ENCODE measurements at regions not wholly inside any gene's neighbourhood (a gene's known extent, or its start where the extent isn't known, plus 50 kb on each side); places are given as distances from the start of the nearest gene placed in this dataset.

DNA sequence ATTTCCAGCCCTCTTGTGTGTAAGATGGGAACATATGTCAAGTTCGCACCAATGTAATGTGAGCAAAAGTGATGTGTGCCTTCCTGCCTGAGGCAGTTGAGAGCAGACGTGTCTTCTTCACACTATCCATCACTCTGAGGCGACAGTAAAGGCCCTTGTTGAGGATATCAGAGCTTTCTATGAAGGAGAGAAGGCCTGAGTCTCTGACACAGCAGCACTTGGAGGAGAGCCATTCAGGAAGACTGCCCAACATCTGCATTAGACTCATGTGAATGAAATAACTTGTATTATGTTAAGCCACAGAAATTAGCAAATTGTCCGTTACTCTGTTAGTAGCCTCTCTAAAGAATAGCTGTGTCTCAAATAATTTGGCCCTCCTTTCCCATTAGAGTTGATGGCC, 108.8 kb upstream of the CCDC54 start:
- Mint-ChIP-seq H3K27me3 (no peaks in the 10 kb centered on the region), H3K9me3 (no peaks in the 10 kb centered on the region), H3K4me3 (no peak overlapping the region), H3K27ac (no peak overlapping the region), H3K4me1 (peaks cover under 1 to 6% (median 3%) of the 10 kb centered on the region in 3 donors), H3K36me3 (peaks cover 1% of the 10 kb centered on the region)

DNA sequence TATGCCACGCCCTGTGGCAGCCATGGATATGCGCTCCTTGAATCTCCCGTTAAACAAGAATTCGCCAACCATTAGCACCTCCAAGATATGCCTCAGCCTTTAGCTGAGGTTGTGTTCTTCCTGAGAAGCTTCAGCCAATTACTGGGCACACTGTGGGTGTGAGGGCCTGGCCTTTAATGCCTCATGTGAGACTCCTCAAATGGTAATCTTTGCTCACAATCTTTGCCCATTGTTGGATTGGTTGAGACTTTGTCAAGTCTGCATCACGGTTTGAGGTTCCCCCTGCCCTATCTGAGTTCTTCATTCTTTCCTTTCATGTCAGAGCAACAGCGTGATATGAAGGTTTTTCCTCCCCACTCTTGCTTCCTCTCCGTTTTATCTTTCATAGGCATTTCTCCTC, 108.1 kb upstream of the CCDC54 start:
- no peak overlapping the region for H3K4me3 Mint-ChIP-seq
- peaks cover 1% of the 10 kb centered on the region for H3K36me3 Mint-ChIP-seq
- H3K27ac Mint-ChIP-seq: no peak overlapping the region
- H3K9me3 Mint-ChIP-seq: no peaks in the 10 kb centered on the region
- peaks cover 0 to under 1% (median 0%) of the 10 kb centered on the region in 3 donors for H3K4me1 Mint-ChIP-seq
- H3K27me3 Mint-ChIP-seq: no peaks in the 10 kb centered on the region

DNA sequence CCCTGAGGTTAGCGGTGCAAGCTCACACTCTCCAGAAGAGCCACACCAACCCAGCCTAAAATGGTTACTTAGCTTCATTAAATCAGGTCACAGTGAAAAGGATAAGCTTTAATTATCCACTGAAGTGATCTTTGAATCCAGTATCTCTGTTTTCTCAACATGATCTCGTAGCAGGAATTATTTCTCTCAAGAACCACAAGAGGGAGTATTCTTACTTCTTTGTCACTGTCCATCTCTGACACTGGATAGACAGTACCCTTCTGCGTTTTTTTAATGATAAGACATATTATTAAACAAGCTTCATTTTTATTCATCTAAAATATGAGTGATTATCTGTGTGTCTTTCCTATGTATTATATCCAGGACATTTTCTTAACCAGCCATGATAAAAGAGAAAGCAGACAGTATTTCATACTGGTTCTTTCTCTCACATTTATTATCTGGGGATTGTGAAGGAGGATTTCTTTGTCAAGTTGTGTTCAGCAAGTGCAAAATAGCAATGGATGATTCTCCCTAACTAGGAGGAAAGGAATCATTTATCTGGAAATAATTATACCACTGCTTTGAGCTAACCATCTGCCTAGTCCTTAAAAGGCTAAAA, 105.4 kb upstream of the CCDC54 start:
- peaks cover 1% of the 10 kb centered on the region for H3K36me3 Mint-ChIP-seq
- no peak overlapping the region for H3K27ac Mint-ChIP-seq
- no peaks in the 10 kb centered on the region for H3K4me1 Mint-ChIP-seq
- H3K27me3 Mint-ChIP-seq: peaks cover 2% of the 10 kb centered on the region
- no peak overlapping the region for H3K4me3 Mint-ChIP-seq
- H3K9me3 Mint-ChIP-seq: no peaks in the 10 kb centered on the region

DNA sequence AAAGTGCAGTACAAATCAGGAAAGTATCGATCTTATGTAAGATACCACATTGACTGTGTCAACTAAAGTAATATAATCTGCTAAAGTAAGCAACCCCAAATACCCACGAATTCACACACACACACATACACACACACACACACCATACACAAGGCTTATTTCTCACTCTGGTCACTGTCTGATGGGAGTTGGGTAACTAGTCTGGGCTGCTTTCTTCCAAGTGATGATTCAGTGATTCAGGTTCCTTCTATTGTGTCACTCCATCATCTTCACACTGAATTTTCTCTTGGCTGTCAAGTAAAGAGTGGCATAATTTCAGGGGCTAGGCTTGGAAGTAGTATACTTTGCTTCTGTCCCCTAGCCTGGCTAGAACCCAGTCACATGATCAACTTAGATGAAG, 104.8 kb upstream of the CCDC54 start:
- peaks cover 1% of the 10 kb centered on the region for H3K36me3 Mint-ChIP-seq
- peaks cover 2% of the 10 kb centered on the region for H3K27me3 Mint-ChIP-seq
- no peaks in the 10 kb centered on the region for H3K4me1 Mint-ChIP-seq
- no peak overlapping the region for H3K4me3 Mint-ChIP-seq
- H3K27ac Mint-ChIP-seq: no peak overlapping the region
- H3K9me3 Mint-ChIP-seq: no peaks in the 10 kb centered on the region

DNA sequence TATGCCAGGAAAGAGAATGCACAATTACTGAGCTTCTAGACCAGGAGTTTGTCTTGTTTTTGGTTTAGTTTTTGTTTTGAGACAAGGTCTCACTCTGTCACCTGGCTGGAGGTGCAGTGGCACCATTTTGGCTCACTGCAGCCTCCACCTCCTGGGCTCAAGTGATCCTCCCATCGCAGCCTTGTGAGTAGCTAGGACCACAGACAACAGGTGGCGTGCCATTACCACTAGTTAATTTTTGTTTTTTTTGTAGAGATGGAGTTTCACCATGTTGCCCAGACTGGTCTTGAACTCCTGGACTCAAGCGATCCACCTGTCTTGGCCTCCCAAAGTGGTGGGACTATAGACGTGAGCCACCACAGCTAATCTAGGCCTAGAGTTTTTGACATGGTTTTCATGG, 104.4 kb upstream of the CCDC54 start:
- Mint-ChIP-seq H3K4me1 (no peaks in the 10 kb centered on the region), H3K27ac (no peak overlapping the region), H3K36me3 (peaks cover 1% of the 10 kb centered on the region), H3K4me3 (no peak overlapping the region), H3K9me3 (no peaks in the 10 kb centered on the region), H3K27me3 (peaks cover 2% of the 10 kb centered on the region)

DNA sequence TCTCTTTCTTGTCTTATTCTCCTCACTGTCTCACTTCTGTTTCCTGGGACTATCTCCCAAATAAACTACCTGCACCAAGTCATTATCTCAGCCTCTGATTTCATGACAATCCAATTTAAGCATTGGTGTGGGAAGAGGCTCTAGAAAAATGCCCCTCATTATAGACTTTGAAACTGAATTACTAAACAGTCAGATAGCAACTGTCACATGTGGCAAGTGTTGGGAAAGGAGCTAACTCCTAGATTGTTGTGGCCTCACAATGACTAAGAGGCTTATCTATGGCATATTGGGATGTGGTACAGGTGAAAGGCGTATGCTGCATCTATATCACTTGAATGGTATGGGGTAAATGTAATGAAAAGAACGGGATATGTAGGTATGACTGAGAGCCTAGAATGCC, 103.5 kb upstream of the CCDC54 start:
- H3K9me3 Mint-ChIP-seq: no peaks in the 10 kb centered on the region
- H3K27ac Mint-ChIP-seq: no peak overlapping the region
- peaks cover 2% of the 10 kb centered on the region for H3K27me3 Mint-ChIP-seq

DNA sequence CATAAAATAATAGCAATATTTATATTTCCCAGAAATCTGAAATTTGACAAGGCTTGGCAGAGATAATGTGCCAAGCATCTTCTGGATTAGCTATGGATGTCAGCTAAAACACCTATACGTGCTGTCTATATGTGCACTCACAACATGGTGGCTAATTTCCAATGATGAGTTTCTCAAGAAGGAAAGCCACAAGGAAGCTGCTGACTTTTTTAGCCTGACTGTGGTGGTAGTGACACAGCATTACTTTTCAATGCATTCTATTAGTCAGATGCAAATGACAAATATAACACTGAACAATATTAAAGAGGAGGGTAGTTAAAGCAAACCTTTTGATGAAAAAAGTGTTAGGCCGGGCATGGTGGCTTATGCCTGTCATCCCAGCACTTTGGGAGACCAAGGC, 101.7 kb upstream of the CCDC54 start:
- Mint-ChIP-seq H3K4me3 (no peak overlapping the region), H3K36me3 (peaks cover under 1% of the 10 kb centered on the region), H3K27ac (no peak overlapping the region), H3K4me1 (no peaks in the 10 kb centered on the region), H3K9me3 (no peaks in the 10 kb centered on the region), H3K27me3 (peaks cover 2% of the 10 kb centered on the region)

More for the DNA sequence above, 103.5 kb upstream of the CCDC54 start:
- Mint-ChIP-seq H3K36me3 (peaks cover 1% of the 10 kb centered on the region), H3K4me3 (no peak overlapping the region), H3K4me1 (no peaks in the 10 kb centered on the region)

DNA sequence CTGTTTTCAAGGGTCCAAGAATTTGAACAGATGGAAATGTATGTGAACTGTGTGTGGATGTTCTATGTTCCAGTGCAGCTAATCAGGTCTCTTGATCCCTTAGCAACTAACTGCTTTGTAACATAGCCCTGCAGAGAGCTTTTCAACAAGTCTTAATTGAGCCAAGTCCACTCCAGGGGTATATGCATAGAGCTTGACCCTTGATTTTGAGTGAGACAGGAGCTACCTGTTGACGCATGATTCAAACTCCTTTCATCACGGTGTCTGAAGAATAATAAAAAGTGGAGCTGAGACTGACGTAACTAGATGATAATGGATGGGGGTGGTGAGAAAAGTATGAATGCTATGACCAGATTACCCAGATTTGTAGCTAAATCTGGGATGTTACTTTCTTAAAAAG, 93.3 kb upstream of the CCDC54 start:
- Mint-ChIP-seq H3K27me3 (peaks cover 5% of the 10 kb centered on the region), H3K27ac (no peak overlapping the region), H3K4me1 (peaks cover 0 to 5% (median 2%) of the 10 kb centered on the region in 3 donors), H3K9me3 (peaks cover 0 to 3% (median 0%) of the 10 kb centered on the region in 3 donors), H3K36me3 (peaks cover 2% of the 10 kb centered on the region), H3K4me3 (no peak overlapping the region)

DNA sequence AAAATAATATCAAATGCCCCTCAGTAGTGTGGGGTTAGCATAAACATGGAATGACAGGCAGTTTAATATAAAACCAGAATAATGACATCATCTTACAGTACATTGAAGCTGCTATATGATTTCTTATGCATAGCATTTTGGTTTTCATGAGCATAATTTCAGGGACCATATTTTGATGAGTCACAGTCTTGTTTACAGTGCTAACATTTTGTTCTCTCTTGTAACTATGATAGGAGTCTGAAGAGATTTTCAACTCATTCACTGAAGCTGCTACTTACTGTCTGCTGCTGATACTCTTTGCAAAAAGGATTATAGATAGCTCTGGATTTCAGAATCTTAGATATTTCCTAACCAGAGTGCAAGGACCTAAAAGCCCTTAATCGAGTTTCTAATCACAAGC, 92.6 kb upstream of the CCDC54 start:
- no peak overlapping the region for H3K27ac Mint-ChIP-seq
- H3K4me1 Mint-ChIP-seq: peaks cover 0 to 5% (median 2%) of the 10 kb centered on the region in 3 donors
- peaks cover 0 to 3% (median 0%) of the 10 kb centered on the region in 3 donors for H3K9me3 Mint-ChIP-seq
- peaks cover 2% of the 10 kb centered on the region for H3K36me3 Mint-ChIP-seq
- H3K4me3 Mint-ChIP-seq: no peak overlapping the region
- peaks cover 6% of the 10 kb centered on the region for H3K27me3 Mint-ChIP-seq

DNA sequence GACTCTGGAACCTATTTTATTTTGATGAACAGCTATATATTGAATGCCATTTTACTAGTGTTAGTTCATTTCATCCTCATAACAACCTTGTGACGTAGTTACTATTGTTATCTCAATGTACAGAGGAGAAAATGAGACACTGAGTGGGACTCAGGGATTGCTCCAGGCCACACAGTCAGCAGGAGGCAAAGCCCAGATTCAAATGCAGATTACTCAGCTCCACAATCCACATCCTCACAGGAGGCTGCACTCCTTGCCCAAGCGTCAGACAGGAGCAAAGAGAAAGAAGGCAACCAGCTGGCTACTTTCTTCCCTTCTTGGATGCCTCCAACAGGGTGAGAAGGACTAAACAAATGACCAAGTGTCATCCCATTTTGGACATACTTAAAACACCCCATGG, 92.0 kb upstream of the CCDC54 start:
- H3K4me3 Mint-ChIP-seq: no peak overlapping the region
- peaks cover 0 to 5% (median 2%) of the 10 kb centered on the region in 3 donors for H3K4me1 Mint-ChIP-seq
- no peak overlapping the region for H3K27ac Mint-ChIP-seq
- peaks cover 7% of the 10 kb centered on the region for H3K27me3 Mint-ChIP-seq
- H3K36me3 Mint-ChIP-seq: peaks cover 2% of the 10 kb centered on the region
- peaks cover 0 to 3% (median 2%) of the 10 kb centered on the region in 3 donors for H3K9me3 Mint-ChIP-seq

DNA sequence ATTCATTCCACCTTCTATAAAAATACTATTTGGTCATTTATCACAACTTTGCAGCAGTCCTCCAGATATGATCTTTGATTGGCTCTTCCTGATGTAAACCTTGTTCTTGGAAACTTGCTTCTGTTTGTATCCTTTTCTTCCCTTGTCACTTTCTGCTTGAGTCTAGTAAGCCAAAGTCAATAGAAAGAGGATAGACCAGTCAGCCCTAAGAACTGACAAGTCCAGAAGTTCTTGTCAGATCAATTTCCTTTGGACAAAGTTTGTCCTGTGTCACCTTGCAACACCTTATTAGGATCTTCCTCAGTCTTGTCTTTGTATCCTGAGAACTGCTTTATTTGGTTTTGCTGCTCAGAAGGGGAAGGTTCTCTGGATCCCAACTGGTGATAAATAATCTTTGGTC, 87.9 kb upstream of the CCDC54 start:
- H3K36me3 Mint-ChIP-seq: no peaks in the 10 kb centered on the region
- no peak overlapping the region for H3K4me3 Mint-ChIP-seq
- no peaks in the 10 kb centered on the region for H3K4me1 Mint-ChIP-seq
- H3K9me3 Mint-ChIP-seq: peaks cover 0 to 2% (median under 1%) of the 10 kb centered on the region in 3 donors
- peaks cover 10% of the 10 kb centered on the region for H3K27me3 Mint-ChIP-seq
- H3K27ac Mint-ChIP-seq: no peak overlapping the region

DNA sequence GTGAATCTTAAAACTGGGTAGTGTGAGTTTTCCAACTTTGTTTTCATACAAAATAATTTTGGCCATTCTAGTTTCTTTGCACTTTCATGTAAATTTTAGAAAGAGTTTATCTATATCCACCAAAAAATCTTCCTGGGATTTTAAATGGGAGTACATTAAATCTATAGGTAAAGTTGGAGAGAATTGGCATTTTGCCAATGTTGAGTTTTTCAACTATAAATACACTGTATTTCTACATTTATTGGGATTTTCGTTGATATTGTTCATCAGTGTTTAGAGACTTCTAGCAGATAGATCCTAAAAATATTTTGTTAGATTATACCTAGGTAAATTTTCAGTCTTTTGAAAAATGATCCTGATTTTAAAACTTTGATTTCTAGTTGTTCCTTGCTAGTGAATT, 83.1 kb upstream of the CCDC54 start:
- H3K27me3 Mint-ChIP-seq: peaks cover 6% of the 10 kb centered on the region
- no peak overlapping the region for H3K4me3 Mint-ChIP-seq

DNA sequence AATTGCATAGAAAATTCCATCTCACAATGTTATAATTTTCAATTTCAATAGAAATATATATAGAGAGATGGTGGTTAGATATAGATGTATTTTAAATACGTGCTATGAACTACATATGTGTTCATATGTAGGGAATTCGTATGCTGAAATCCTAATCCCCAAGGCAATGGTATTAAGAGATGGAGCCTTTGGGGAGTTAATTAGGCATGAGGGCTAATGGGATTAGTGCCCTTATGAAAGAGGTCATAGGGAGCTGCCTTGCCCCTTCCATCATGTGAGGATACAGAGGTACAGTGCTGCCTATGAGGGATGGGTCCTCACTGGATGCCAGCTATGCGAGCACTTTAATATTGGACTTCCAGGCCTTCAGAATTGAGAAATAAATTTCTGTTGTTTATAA, 79.6 kb upstream of the CCDC54 start:
- Mint-ChIP-seq H3K9me3 (peaks cover 0 to 11% (median 0%) of the 10 kb centered on the region in 3 donors), H3K4me1 (no peaks in the 10 kb centered on the region), H3K36me3 (no peaks in the 10 kb centered on the region), H3K27me3 (no peaks in the 10 kb centered on the region), H3K4me3 (no peak overlapping the region), H3K27ac (no peak overlapping the region)

More for the DNA sequence above, 83.1 kb upstream of the CCDC54 start:
- H3K4me1 Mint-ChIP-seq: no peaks in the 10 kb centered on the region
- no peaks in the 10 kb centered on the region for H3K36me3 Mint-ChIP-seq
- H3K9me3 Mint-ChIP-seq: peaks cover 0 to 11% (median 2%) of the 10 kb centered on the region in 3 donors
- H3K27ac Mint-ChIP-seq: no peak overlapping the region

DNA sequence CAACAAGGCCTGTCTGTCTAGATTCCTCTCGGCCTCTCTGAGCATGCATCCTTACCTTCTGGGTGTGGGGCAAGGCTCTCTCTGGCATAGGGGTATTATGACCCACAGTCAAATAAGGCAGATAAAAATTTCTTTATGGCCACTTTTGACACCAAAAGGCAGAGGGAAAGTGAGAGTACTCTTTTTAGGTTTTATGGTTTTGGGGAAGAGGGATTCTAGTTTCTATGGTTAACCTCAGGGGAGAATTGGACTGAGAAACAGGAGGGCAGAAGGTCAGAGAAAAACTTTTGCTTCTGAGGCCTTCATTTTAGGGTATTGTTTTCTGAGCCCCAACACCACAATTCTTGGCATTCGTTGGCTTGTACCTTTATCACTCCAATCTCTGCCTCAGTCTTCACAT, 70.0 kb upstream of the CCDC54 start:
- Mint-ChIP-seq H3K9me3 (no peaks in the 10 kb centered on the region), H3K36me3 (no peaks in the 10 kb centered on the region), H3K4me1 (no peaks in the 10 kb centered on the region), H3K27ac (peak overlapping the region in 1 of 3 donors; percentile 12), H3K27me3 (no peaks in the 10 kb centered on the region), H3K4me3 (no peak overlapping the region)

DNA sequence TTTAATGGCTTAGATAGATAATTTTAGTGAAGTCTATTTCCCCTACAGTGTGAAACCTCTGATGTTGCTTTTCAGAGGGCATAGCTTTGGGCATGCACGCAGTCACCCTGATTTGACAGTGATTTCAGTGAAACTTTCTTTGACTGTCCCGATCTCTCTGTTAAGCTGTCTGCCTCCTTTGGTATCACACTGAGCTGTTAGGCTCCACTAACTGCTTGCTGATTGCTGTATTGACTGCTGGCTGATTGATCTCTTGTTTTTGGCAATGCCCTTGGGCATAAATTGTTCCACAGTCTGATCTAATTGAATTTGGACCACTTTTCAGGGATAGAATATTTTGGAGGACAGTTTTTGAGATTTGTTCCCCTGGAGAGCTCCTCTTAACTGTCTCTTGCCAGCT, 68.5 kb upstream of the CCDC54 start:
- Mint-ChIP-seq H3K9me3 (no peaks in the 10 kb centered on the region), H3K4me1 (no peaks in the 10 kb centered on the region), H3K4me3 (no peak overlapping the region), H3K27ac (no peak overlapping the region), H3K36me3 (no peaks in the 10 kb centered on the region), H3K27me3 (no peaks in the 10 kb centered on the region)

DNA sequence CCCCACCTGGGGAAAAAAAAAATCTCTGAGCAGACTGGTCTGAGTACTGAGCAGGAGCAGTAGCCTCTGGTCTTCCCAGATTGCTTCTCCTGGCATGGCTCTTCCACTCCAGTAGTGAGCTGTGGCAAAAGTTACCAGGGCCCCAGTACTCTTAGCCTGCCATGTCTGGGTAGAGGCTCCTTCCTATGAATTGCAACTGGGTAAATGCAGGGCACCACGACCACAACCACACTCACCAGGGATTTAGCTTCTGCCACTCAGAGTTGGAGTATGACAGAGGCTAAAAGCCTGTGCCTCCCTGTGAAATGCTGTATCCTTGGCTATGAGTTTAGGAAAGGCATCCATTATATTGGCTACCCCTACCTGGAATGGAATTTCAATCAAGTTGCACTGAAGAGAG, 67.9 kb upstream of the CCDC54 start:
- no peaks in the 10 kb centered on the region for H3K27me3 Mint-ChIP-seq
- H3K4me1 Mint-ChIP-seq: no peaks in the 10 kb centered on the region
- H3K36me3 Mint-ChIP-seq: no peaks in the 10 kb centered on the region
- no peak overlapping the region for H3K4me3 Mint-ChIP-seq
- no peak overlapping the region for H3K27ac Mint-ChIP-seq
- H3K9me3 Mint-ChIP-seq: peaks cover 0 to 2% (median 0%) of the 10 kb centered on the region in 3 donors
